Astrocyte (in vitro differentiated cells and primary cell): ENCODE measurements at regions not wholly inside any gene's neighbourhood (a gene's known extent, or its start where the extent isn't known, plus 50 kb on each side); places are given as distances from the start of the nearest gene placed in this dataset.
"Not testable (repeated sequence)": the region's sequence is repeated elsewhere in the genome, so short reads cannot be mapped to it uniquely, and the experiment has no call there.

Experiments
- DNase-seq: peaks from one replicate; pipeline ENCODE4 v3.0.0-alpha.2; 2010; ENCODE audit warnings: low read depth
- FAIRE-seq: peaks from 2 replicates; lab custom pipeline; 2011; peaks lifted over from hg19 to GRCh38; lab: Jason Lieb, UNC
- H2AFZ ChIP-seq: 2 replicates; pipeline ENCODE4 v1.6.0; 2012; ENCODE audit warnings: low read depth, low read length, inconsistent platforms
- H3K27ac ChIP-seq: 2 replicates; pipeline ENCODE4 v1.5.1; 2011; ENCODE audit warnings: low read depth, low read length, inconsistent platforms
- H3K27me3 ChIP-seq: 2 replicates; pipeline ENCODE4 v1.6.0; 2011; ENCODE audit warnings: low read length, inconsistent platforms; ENCODE audit not compliant: insufficient read depth
- H3K36me3 ChIP-seq: 2 replicates; pipeline ENCODE4 v1.5.1; 2011; ENCODE audit warnings: low read length, inconsistent platforms; ENCODE audit not compliant: insufficient read depth
- H3K4me1 ChIP-seq: 2 replicates; pipeline ENCODE4 v1.5.1; 2011; ENCODE audit warnings: low read length, inconsistent platforms; ENCODE audit not compliant: insufficient read depth
- H3K4me2 ChIP-seq: 2 replicates; pipeline ENCODE4 v1.6.0; 2012; ENCODE audit warnings: low read length, inconsistent platforms
- H3K4me3 ChIP-seq: 2 replicates; pipeline ENCODE4 v1.5.1; 2011; ENCODE audit warnings: low read depth, mild to moderate bottlenecking, low read length, inconsistent platforms; ENCODE audit not compliant: insufficient read depth
- H3K79me2 ChIP-seq: 2 replicates; pipeline ENCODE4 v1.6.0; 2012; ENCODE audit warnings: mild to moderate bottlenecking, low read length, inconsistent platforms; ENCODE audit not compliant: insufficient read depth
- H3K9ac ChIP-seq: 2 replicates; pipeline ENCODE4 v1.6.0; 2012; ENCODE audit warnings: mild to moderate bottlenecking, low read length, inconsistent platforms
- H3K9me3 ChIP-seq: 2 replicates; pipeline ENCODE4 v1.5.1; 2012; ENCODE audit warnings: low read depth, mild to moderate bottlenecking, low read length, inconsistent platforms; ENCODE audit not compliant: insufficient read depth
- H4K20me1 ChIP-seq: 2 replicates; pipeline ENCODE4 v1.6.0; 2012; ENCODE audit warnings: low read length, inconsistent platforms; ENCODE audit not compliant: insufficient read depth
- H3K27ac Mint-ChIP-seq: one replicate; pipeline ENCODE4 v1.8.0; 2021; ENCODE audit warnings: mild to moderate bottlenecking, mixed read lengths; ENCODE audit not compliant: unreplicated experiment
- H3K27me3 Mint-ChIP-seq: one replicate; pipeline ENCODE4 v1.8.0; 2021; ENCODE audit warnings: low read depth, mixed read lengths; ENCODE audit not compliant: unreplicated experiment
- H3K36me3 Mint-ChIP-seq: one replicate; pipeline ENCODE4 v1.8.0; 2021; ENCODE audit warnings: low read depth, mixed read lengths; ENCODE audit not compliant: unreplicated experiment
- H3K4me1 Mint-ChIP-seq: one replicate; pipeline ENCODE4 v1.8.0; 2021; ENCODE audit warnings: low read depth, mixed read lengths; ENCODE audit not compliant: unreplicated experiment
- H3K4me3 Mint-ChIP-seq: one replicate; pipeline ENCODE4 v1.8.0; 2021; ENCODE audit warnings: mild to moderate bottlenecking, moderate library complexity, mixed read lengths; ENCODE audit not compliant: unreplicated experiment
- H3K9me3 Mint-ChIP-seq: one replicate; pipeline ENCODE4 v1.8.0; 2021; ENCODE audit warnings: mild to moderate bottlenecking, mixed read lengths; ENCODE audit not compliant: unreplicated experiment
- CTCF ChIP-seq: IDR thresholded peaks from 2 replicates; pipeline ENCODE4 v1.5.1; 2011; ENCODE audit warnings: low read depth, mild to moderate bottlenecking, inconsistent platforms, low read length, moderate library complexity; ENCODE audit not compliant: insufficient read depth
- EZH2 ChIP-seq: IDR thresholded peaks from 2 replicates; pipeline ENCODE4 v1.6.1; 2012; ENCODE audit warnings: mild to moderate bottlenecking, low read length, inconsistent platforms; ENCODE audit not compliant: insufficient read depth

GRCh38 chr7:142506601-142507000 lies 242.7 kb upstream of the PRSS1 start:
- no peak for FAIRE-seq
- Histone ChIP-seq H3K36me3 (no peaks in the 10 kb centered on the region), H3K79me2 (no peaks in the 10 kb centered on the region), H3K9me3 (no peaks in the 10 kb centered on the region), H3K27me3 (peaks cover 19% of the 10 kb centered on the region), H3K4me3 (no peak overlapping the region), H3K4me1 (no peaks in the 10 kb centered on the region), H3K9ac (no peak overlapping the region), H2AFZ (no peak overlapping the region), H3K27ac (no peak overlapping the region), H4K20me1 (no peaks in the 10 kb centered on the region), H3K4me2 (no peak overlapping the region)
- Mint-ChIP-seq H3K9me3 (peaks cover 5% of the 10 kb centered on the region), H3K27ac (no peak overlapping the region), H3K4me3 (no peak overlapping the region), H3K36me3 (no peaks in the 10 kb centered on the region), H3K27me3 (peaks cover 40% of the 10 kb centered on the region), H3K4me1 (no peaks in the 10 kb centered on the region)
- no peak for DNase-seq
- TF ChIP-seq CTCF (no peak), EZH2 (no peak)

- H3K9me3 Mint-ChIP-seq, H3K9ac ChIP-seq, H3K36me3 Mint-ChIP-seq, H3K4me1 ChIP-seq, H3K4me2 ChIP-seq, H3K27ac ChIP-seq, FAIRE-seq, H4K20me1 ChIP-seq, H3K4me1 Mint-ChIP-seq, H3K4me3 Mint-ChIP-seq, H3K79me2 ChIP-seq, H3K9me3 ChIP-seq, H2AFZ ChIP-seq, H3K4me3 ChIP-seq, H3K27ac Mint-ChIP-seq, H3K36me3 ChIP-seq, DNase-seq: not testable (repeated sequence)
- H3K27me3 ChIP-seq = peaks cover 14% of the 10 kb centered on the region
- peaks cover 34% of the 10 kb centered on the region for H3K27me3 Mint-ChIP-seq
These were observed 245.3 kb upstream of the PRSS1 start for GRCh38 chr7:142503949-142504348.

- Histone ChIP-seq H3K27ac (no peak overlapping the region), H3K4me1 (no peaks in the 10 kb centered on the region), H3K4me2 (no peak overlapping the region), H3K9me3 (no peaks in the 10 kb centered on the region), H3K36me3 (no peaks in the 10 kb centered on the region), H3K9ac (no peak overlapping the region), H4K20me1 (no peaks in the 10 kb centered on the region), H3K79me2 (no peaks in the 10 kb centered on the region), H2AFZ (no peak overlapping the region), H3K27me3 (peaks cover 14% of the 10 kb centered on the region), H3K4me3 (no peak overlapping the region)
- no peak for TF ChIP-seq CTCF
- TF ChIP-seq EZH2 = no peak
- H3K27me3 Mint-ChIP-seq = peaks cover 31% of the 10 kb centered on the region
- no peak overlapping the region for H3K4me3 Mint-ChIP-seq
- FAIRE-seq = no peak
- peaks cover 5% of the 10 kb centered on the region for H3K4me1 Mint-ChIP-seq
- H3K27ac Mint-ChIP-seq = no peak overlapping the region
- no peak for DNase-seq
- no peaks in the 10 kb centered on the region for H3K36me3 Mint-ChIP-seq
- H3K9me3 Mint-ChIP-seq = no peaks in the 10 kb centered on the region
These were observed 245.2 kb upstream of the PRSS58 start for GRCh38 chr7:142503036-142503435.
